HG02798 (cell line): ENCODE measurements at regions not wholly inside any gene's neighbourhood (a gene's known extent, or its start where the extent isn't known, plus 50 kb on each side); places are given as distances from the start of the nearest gene placed in this dataset.

Experiments used
- ATAC-seq: cut with Tn5 transposase; IDR thresholded peaks from one replicate; pipeline ENCODE4 v1.9.1; 2021; ENCODE audit warnings: mild to moderate bottlenecking; ENCODE audit not compliant: unreplicated experiment, poor library complexity

GRCh38 chr2:62306751-62307468 lies 111.0 kb downstream of the B3GNT2 start:
- ATAC-seq, result peak; percentile 49

GRCh38 chr2:62305421-62306176 lies 109.7 kb downstream of the B3GNT2 start:
- ATAC-seq, result no peak

GRCh38 chr2:62304429-62305417 lies 108.8 kb downstream of the B3GNT2 start:
- no peak for ATAC-seq

GRCh38 chr2:62303788-62304187 lies 107.9 kb downstream of the B3GNT2 start:
- peak; percentile 25 for ATAC-seq

GRCh38 chr2:62302631-62303435 lies 106.9 kb downstream of the B3GNT2 start:
- ATAC-seq, result no peak

- ATAC-seq, result no peak
Measured at GRCh38 chr2:62300925-62301324, 105.0 kb downstream of the B3GNT2 start.

GRCh38 chr2:62297624-62298010 lies 101.7 kb downstream of the B3GNT2 start:
- no peak for ATAC-seq

- no peak for ATAC-seq
Measured at GRCh38 chr2:62296832-62297623, 101.1 kb downstream of the B3GNT2 start.

GRCh38 chr2:62296034-62296831 lies 100.3 kb downstream of the B3GNT2 start:
- no peak for ATAC-seq

- peak; percentile 68 for ATAC-seq
Measured at GRCh38 chr2:62293490-62294271, 97.8 kb downstream of the B3GNT2 start.

- no peak for ATAC-seq
Measured at GRCh38 chr2:62293151-62293489, 97.2 kb downstream of the B3GNT2 start.

- ATAC-seq, result no peak
Measured at GRCh38 chr2:62292190-62292589, 96.3 kb downstream of the B3GNT2 start.

- no peak for ATAC-seq
Measured at GRCh38 chr2:62291517-62292137, 95.7 kb downstream of the B3GNT2 start.

- no peak for ATAC-seq
Measured at GRCh38 chr2:62291052-62291451, 95.1 kb downstream of the B3GNT2 start.

GRCh38 chr2:62287899-62288880 lies 92.3 kb downstream of the B3GNT2 start:
- ATAC-seq, result peak; percentile 81

GRCh38 chr2:62287282-62287681 lies 91.4 kb downstream of the B3GNT2 start:
- ATAC-seq, result no peak
